HG03460 (cell line): ENCODE measurements at regions not wholly inside any gene's neighbourhood (a gene's known extent, or its start where the extent isn't known, plus 50 kb on each side); places are given as distances from the start of the nearest gene placed in this dataset.

Experiments used
- ATAC-seq: cut with Tn5 transposase; IDR thresholded peaks from one replicate; pipeline ENCODE4 v1.9.1; 2021; ENCODE audit not compliant: unreplicated experiment

DNA sequence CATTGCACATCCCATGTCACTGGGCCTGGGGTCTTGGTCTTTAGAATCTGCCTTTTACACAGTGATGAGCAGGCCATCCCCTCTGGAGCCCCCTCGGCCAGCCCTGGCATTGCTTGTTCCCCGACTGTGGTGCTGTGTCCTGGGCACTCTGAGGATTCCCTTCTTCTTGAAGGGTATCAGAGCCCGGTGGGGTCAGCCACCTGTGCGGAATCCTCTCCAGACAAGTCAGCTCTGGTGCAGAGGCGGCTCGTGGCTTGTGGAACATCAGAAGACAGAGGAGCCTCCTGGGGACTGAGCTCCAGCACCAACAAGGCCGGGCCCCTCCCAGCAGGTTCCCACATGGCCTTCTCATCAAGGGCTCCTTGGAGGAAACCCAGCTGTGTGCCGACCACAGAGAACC, 57.9 kb upstream of the AJAP1 start:
- ATAC-seq = no peak

DNA sequence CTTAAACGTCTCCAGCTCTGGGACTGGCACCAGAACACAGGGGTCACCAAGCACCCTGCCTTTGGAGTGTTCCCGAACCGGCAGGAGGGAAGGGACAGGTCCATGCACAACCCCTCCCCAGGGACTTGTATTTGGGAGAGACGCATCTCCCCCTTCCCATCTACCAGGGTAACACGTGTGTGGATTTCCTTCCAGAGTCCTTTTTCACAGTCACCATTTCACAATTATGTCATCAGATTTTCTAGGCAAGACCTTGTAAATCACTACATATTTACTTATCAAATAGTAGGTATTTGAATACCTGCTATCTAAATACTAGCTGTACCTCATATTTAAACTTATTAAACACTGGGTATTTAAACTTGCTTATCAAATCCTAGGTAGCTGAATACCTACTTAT, 57.4 kb upstream of the AJAP1 start:
- no peak for ATAC-seq

DNA sequence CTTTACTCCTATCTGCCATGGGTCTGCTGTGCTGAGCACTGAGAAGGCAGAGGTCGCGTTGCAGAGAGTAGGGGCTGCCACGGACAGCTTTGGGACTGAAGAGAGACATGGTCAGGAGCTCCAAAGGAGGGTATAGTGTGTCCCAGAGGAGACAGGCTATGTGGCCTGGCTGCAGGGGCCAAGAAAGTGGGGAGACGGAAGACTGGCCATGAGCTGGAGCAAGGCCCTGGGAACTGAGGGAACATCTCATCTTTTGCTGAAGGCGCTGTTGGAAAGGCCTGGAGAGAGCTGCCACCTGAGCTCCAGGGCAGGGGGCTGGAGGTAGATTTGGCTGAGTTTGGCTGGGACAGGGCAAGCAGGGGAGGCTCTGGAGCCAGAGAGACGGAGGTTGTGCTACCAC, 55.8 kb upstream of the AJAP1 start:
- ATAC-seq = no peak

DNA sequence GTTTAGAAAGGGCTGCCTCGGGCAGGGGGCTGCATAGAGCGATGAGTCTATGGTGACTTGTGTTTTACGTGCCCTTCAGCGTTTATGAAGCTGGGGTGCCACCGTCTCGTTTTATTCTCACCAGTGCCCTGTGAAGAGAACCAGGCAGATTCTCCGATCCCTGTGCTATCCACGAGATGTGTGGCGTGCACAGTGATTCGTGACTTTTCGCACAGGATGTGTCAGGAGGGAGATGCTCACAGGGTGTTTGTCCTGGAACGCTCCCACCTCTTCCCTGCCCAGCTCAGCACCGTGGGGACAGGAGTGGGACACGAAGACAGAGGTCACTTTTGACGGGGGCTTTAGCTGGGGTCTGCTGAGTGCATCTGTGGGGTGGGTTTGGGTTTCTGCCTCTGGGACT, 54.9 kb upstream of the AJAP1 start:
- ATAC-seq = no peak

DNA sequence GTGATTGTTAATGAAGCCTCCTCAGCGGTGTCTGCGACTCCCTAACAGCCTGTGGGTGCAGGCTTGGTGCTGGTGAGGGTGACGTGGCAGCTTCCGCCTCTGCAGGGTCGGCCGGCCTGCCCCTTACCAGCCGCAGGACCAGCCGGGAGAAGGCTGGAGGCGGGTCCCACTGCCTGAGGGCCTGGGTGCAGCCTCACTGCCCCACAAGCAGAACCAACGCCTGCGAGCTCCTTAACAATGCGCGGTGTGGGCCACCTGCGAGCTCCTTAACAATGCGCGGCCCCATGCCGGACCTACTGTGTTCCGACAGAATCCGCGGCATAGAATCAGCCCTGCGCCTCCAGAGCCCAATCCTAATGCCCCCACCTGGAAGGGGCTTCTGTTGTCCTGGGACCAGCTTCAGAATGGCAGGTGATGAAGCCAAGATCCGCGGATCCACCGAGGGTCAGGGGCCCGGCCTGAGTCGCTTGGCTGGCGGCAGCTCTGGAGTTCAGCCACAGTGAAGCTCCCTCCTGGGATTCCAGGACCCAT, 54.4 kb upstream of the AJAP1 start:
- ATAC-seq = no peak

DNA sequence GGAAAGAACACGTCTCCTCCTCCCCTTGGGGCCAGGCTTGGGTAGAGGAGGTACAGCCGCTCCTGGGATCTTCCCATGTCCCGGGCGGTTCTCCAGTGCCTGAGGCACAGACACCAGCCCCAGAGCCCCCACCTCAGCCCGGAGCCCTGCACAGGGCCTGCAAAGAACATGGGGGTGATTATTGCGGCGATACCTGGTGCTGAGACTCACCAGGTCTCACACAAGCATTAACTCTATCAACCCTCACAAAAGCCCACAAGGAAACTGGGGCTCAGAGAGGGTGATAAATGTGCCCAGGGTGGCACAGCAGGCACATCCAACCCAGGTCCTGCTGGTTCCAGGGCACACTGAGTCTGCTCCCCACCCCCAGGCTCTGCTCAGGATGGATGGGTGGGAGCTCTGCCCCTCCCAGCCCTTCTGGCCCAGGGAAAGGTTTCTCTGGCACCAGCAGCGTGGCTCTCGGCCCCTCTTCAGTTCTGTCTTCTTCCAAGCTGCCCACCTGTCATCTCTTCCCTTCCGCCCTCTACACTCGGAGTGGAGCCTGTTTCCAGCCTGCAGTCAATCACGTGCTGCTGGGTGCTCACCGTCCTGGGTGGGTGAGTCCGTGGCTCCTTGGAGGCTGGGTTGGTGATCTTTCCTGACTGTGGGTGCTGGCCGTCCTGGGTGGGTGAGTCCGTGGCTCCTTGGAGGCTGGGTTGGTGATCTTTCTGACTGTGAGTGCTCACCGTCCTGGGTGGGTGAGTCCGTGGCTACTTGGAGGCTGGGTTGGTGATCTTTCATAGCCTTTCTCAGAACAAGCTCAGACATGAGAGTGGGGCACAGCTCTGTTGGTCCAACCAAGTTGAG, 53.6 kb upstream of the AJAP1 start:
- no peak for ATAC-seq

DNA sequence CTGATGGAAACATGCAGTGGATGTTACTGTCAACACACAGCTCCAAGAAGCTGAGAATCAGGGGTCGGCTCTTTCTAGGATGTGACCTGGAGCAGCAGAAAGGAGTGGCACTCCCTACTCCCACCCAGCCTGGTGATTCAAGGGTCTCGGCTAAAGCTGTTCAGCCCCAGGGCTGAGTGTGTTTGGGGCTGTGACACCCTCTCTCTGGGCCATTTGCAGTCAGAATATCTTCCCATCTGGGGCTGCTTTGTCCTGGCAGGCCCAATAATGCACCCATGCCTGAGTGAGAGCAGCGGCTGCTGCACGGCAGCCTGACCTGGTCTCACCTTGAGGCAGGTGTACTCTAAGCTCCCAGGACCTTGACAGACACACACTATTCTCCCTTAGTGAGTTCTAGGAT, 52.5 kb upstream of the AJAP1 start:
- no peak for ATAC-seq

DNA sequence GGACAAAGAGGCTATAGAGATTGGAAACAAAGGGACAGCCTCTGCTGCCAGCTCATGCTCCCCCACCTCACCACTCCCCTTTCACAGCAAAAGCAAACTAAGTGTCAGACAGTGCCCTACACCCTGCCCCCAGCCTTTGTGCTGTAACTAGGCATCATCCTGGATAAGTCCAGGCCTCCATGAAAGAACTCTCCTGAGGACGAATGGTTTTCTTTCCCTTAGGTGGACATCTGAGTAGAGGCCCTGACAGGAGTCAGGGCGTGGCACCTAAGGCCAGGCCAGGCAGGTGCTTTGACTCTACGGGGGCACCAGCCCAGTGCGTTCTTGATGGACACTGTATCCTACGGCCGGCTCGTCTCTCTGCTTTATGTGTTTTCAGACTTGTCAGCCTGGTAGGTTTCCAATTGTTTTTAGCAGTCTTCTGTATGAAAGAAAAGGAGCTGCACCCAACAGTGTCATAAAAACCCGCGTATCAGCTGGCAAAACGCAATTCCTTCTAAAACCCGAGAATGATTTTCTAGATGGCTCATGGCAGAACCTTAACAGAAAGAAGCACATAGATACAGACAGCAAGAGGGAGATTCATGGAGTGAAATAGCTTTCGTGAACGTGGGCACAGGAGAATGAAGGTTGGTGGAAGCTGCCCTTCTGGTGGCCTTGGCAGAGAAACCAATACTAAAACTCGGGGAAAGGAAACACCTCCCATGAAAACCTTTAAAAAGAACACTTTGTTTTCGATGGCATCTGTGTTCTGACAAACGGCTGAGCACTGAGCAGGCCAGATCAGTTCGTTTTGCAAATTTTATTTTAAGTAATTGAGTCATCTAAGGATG, 51.7 kb upstream of the AJAP1 start:
- ATAC-seq = no peak

DNA sequence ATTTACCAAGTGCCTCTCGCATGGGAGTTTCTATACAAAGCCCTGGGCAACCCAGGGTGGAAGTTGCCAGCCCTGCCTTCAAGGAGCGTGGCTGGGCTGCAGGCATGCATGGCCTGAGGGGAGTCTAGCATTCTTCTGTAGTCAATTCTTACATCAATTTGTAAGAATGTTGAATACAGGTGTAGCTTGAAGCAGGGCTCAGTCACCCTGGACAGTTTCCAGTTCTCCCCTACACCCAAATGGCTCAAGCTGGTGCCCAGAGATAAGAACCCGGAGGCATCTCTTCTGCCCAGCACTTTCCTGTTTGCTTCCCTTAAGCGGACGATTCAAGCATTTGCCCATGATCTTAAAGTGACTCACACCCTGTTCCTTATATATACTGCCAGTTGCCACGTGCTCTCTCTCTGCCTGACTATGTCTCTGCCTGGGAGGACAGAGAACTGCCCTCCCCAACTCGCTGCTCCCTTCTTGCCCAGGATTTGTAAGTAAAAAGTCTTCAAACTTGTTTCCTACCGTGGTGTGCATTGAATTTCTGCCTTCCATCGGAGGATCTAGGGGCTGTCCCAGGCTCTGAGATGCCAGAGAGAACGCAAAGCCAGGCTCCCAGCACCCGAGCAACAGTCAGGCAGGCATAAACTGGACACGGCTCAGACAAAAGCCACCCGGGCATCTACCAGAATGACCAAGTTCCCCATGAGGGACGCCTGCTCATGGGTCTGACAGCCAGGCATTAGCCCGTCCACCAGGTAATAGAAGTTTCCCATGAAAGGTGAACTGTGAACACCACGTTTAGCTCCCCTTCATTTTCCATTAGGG, 50.9 kb upstream of the AJAP1 start:
- no peak for ATAC-seq
